Heart right ventricle (tissue), 16 donors: ENCODE measurements at regions not wholly inside any gene's neighbourhood (a gene's known extent, or its start where the extent isn't known, plus 50 kb on each side); places are given as distances from the start of the nearest gene placed in this dataset.

ENCODE experiments used
- ATAC-seq, 8 donors: fragments of 200-7000 bp; cut with Tn5 transposase; one replicate each; pipeline ENCODE4 v1.9.1; 2020; ENCODE audit warnings: mild to moderate bottlenecking in 8 of 8, moderate library complexity in 8 of 8, moderate number of reproducible peaks in 1 of 8
- DNase-seq, 2 donors: peaks; one replicate each; pipeline ENCODE4 v3.0.0-alpha.2; 2020
- H3K27ac ChIP-seq, 10 donors: fragments of 200-600 bp; sonication (generic) in 2 of 10; one replicate each; pipeline versions ENCODE4 v1.5.0 to v1.8.0; 2020 to 2022; ENCODE audit warnings: mild to moderate bottlenecking in 3 of 10
- H3K27me3 ChIP-seq, 7 donors: fragments of 200-600 bp; one replicate each; pipeline ENCODE4 v1.8.0; 2021 to 2022; ENCODE audit warnings: mild to moderate bottlenecking in 2 of 7
- H3K36me3 ChIP-seq, 9 donors: fragments of 200-600 bp; sonication (generic) in 1 of 9; one replicate each; pipeline versions ENCODE4 v1.5.0 to v1.8.0; 2020 to 2022; ENCODE audit warnings: mild to moderate bottlenecking in 2 of 9
- H3K4me1 ChIP-seq, 9 donors: fragments of 200-600 bp; sonication (generic) in 1 of 9; one replicate each; pipeline versions ENCODE4 v1.5.0 to v1.8.0; 2020 to 2022; ENCODE audit warnings: mild to moderate bottlenecking in 4 of 9
- H3K4me3 ChIP-seq, 10 donors: fragments of 200-600 bp; sonication (generic) in 2 of 10; one replicate each; pipeline versions ENCODE4 v1.5.0 to v1.8.0; 2020 to 2022; ENCODE audit warnings: mild to moderate bottlenecking in 7 of 10, moderate library complexity in 2 of 10
- H3K9me3 ChIP-seq, 11 donors: fragments of 200-600 bp in 10 of 11; sonication (generic) in 2 of 11; one replicate each; pipeline versions ENCODE4 v1.5.0 to v1.8.0; 2013 to 2022; ENCODE audit warnings: mild to moderate bottlenecking in 2 of 11, control low read depth in 1 of 11, moderate library complexity in 1 of 11
- CTCF ChIP-seq, 9 donors: fragments of 200-600 bp; sonication (generic) in 2 of 9; IDR thresholded peaks; one replicate each; pipeline versions ENCODE4 v1.5.0 to v1.8.0; 2021 to 2022; ENCODE audit warnings: antibody characterized with exemption in 9 of 9, mild to moderate bottlenecking in 5 of 9, moderate library complexity in 1 of 9
- WGBS, 2 donors: extraction: QIAGEN DNeasy Blood & Tissue Kit; methylation state at CpG; one replicate each; pipeline ENCODE4 v1.1.7; 2013; ENCODE audit warnings: inconsistent platforms in 1 of 2; 5-methylcytosine and 5-hydroxymethylcytosine counted together
- intact Hi-C, 10 donors: fragments of 100-400 bp; cut with DNase I; formaldehyde crosslinking; loops; one replicate each; pipeline versions ENCODE4 v1.11.1 to v1.14.2; 2022
- donor health status: Arrhythmogenic right ventricular cardiomyopathy.
- donor health status: ischemic (EF 13 %, LVEDD 7.1; RV severe dilation, severe dysfunction).
- donor health status: healthy with polysubstance abuse.
- donor health status: DM: no; HTN: yes; CAD: no.
- donor health status: DM: no; HTN: no; CAD: no.
- donor health status: ischemic (EF 25% LVEDD 6.9; RV normal size, moderate dysfunction).
- donor health status: ischemic (EF 25% LVEDD 5.7; RV mildly dilated, moderate dysfunction).
- donor health status: healthy.
- donor health status: DM: yes; HTN: yes; CAD: no.
- donor health status: Ischemic cardiomyopathy.
- donor health status: ischemic (EF 35%, LVEDD 5.7; RV mildly dilated, moderate dysfunction).
- donor health status: nonischemic (EF 11% LVEDD 7.7; RV severe dilation, severe dysfunction).
- donor health status: DM: yes; HTN: yes; CAD: no.
- donor health status: PGD.
- donor health status: ischemic (EF 29% LVEDD 5.4; RV normal size, mild dysfunction).
- donor health status: nonischemic (EF 23%, LVEDD 6.1; RV moderate dilation, normal function).

GRCh38 chr13:54232700-54233099 is 1204.1 kb downstream of the OLFM4 start:
- ATAC-seq (no peak), DNase-seq (no peak)
- no peaks in the 10 kb centered on the region for H3K4me1 ChIP-seq
- no peak overlapping the region for H3K27ac ChIP-seq
- WGBS, 2 donors = 46 to 57% methylated on average over 1 of the region's 1 CpG
- H3K36me3 ChIP-seq = no peaks in the 10 kb centered on the region
- no peak overlapping the region for H3K4me3 ChIP-seq
- no peak for TF ChIP-seq CTCF (IDR thresholded peaks at IDR 0.05)
- intact Hi-C loops = no loop called here
- H3K27me3 ChIP-seq = no peaks in the 10 kb centered on the region
- peaks cover 0 to 19% (median 0%) of the 10 kb centered on the region in 11 donors for H3K9me3 ChIP-seq

- WGBS, 2 donors = 89 to 91% methylated on average over 7 of the region's 7 CpGs
- intact Hi-C loops = no loop called here
- no peak for DNase-seq
- Histone ChIP-seq H3K36me3 (no peaks in the 10 kb centered on the region), H3K4me3 (no peak overlapping the region), H3K27ac (no peak overlapping the region), H3K9me3 (peaks cover 0 to 19% (median 0%) of the 10 kb centered on the region in 11 donors), H3K4me1 (no peaks in the 10 kb centered on the region), H3K27me3 (no peaks in the 10 kb centered on the region)
- TF ChIP-seq CTCF (IDR thresholded peaks at IDR 0.05) = no peak
- no peak for ATAC-seq
Observed at GRCh38 chr13:54234607-54235006, 1206.0 kb downstream of the OLFM4 start.

GRCh38 chr13:54241719-54242118 is 1213.1 kb downstream of the OLFM4 start:
- no peaks in the 10 kb centered on the region for H3K27me3 ChIP-seq
- no peaks in the 10 kb centered on the region for H3K36me3 ChIP-seq
- H3K9me3 ChIP-seq = peaks cover 0 to 9% (median 0%) of the 10 kb centered on the region in 11 donors
- ATAC-seq (no peak), DNase-seq (no peak)
- no peak overlapping the region for H3K27ac ChIP-seq
- no peaks in the 10 kb centered on the region for H3K4me1 ChIP-seq
- no peak overlapping the region for H3K4me3 ChIP-seq
- intact Hi-C loops = no loop called here
- no peak for TF ChIP-seq CTCF (IDR thresholded peaks at IDR 0.05)

GRCh38 chr13:54248306-54248705 is 1219.7 kb downstream of the OLFM4 start:
- no peak overlapping the region for H3K4me3 ChIP-seq
- intact Hi-C loops = no loop called here
- 57 to 72% methylated on average over 3 of the region's 3 CpGs for WGBS, 2 donors

More at GRCh38 chr13:54248306-54248705, 1219.7 kb downstream of the OLFM4 start:
- Histone ChIP-seq H3K27ac (no peak overlapping the region), H3K9me3 (peaks cover 0 to 15% (median 0%) of the 10 kb centered on the region in 11 donors), H3K27me3 (no peaks in the 10 kb centered on the region), H3K36me3 (no peaks in the 10 kb centered on the region), H3K4me1 (no peaks in the 10 kb centered on the region)
- no peak for TF ChIP-seq CTCF (IDR thresholded peaks at IDR 0.05)
- DNase-seq = no peak
- ATAC-seq = no peak
